Kidney epithelial cell (primary cell): ENCODE measurements at regions not wholly inside any gene's neighbourhood (a gene's known extent, or its start where the extent isn't known, plus 50 kb on each side); places are given as distances from the start of the nearest gene placed in this dataset.
"Not testable (repeated sequence)": the region's sequence is repeated elsewhere in the genome, so short reads cannot be mapped to it uniquely, and the experiment has no call there.

Source experiments
- DNase-seq: peaks from one replicate; pipeline ENCODE4 v3.0.0-alpha.2; 2010; ENCODE audit warnings: low read depth
- H3K27me3 ChIP-seq: 2 replicates; pipeline ENCODE4 v1.6.0; 2011; ENCODE audit warnings: low read length; ENCODE audit not compliant: control insufficient read depth, insufficient read depth
- H3K36me3 ChIP-seq: 2 replicates; pipeline ENCODE4 v1.5.1; 2011; ENCODE audit warnings: low read length; ENCODE audit not compliant: control insufficient read depth, insufficient read depth
- H3K4me3 ChIP-seq: 2 replicates; pipeline ENCODE4 v1.5.1; 2011; ENCODE audit warnings: low read depth, mild to moderate bottlenecking, control low read depth, low read length
- TF ChIP-seq, protein P1 (sequence below): IDR thresholded peaks from 2 replicates; pipeline ENCODE4 v1.5.1; 2011; ENCODE audit warnings: mild to moderate bottlenecking, moderate library complexity, low read length, control low read depth, inconsistent platforms; ENCODE audit not compliant: insufficient read depth, poor library complexity, severe bottlenecking

DNA sequence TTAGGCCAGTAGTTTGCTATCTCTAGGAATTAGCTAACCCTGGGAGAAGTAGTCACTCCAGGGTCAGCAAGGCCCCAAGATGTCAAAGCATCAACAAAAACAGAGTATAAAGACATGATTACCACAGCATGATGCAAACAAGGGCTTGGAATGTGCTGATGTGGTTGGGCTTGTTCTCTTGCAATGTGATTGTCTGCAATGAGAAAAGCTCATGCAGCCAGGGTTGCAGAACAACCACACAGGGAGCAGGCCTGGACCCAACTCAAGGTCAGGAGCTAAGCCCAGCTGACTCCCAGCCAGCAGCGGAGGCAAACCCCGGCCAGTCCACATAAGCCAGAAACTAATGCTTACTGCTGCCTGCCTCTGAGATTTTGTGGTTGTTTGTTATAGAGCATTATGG lies 132.4 kb upstream of the ZC3H12C start:
- no peak for DNase-seq
- Histone ChIP-seq H3K27me3 (no peaks in the 10 kb centered on the region), H3K4me3 (no peak overlapping the region), H3K36me3 (no peaks in the 10 kb centered on the region)
- TF ChIP-seq, protein P1, sequence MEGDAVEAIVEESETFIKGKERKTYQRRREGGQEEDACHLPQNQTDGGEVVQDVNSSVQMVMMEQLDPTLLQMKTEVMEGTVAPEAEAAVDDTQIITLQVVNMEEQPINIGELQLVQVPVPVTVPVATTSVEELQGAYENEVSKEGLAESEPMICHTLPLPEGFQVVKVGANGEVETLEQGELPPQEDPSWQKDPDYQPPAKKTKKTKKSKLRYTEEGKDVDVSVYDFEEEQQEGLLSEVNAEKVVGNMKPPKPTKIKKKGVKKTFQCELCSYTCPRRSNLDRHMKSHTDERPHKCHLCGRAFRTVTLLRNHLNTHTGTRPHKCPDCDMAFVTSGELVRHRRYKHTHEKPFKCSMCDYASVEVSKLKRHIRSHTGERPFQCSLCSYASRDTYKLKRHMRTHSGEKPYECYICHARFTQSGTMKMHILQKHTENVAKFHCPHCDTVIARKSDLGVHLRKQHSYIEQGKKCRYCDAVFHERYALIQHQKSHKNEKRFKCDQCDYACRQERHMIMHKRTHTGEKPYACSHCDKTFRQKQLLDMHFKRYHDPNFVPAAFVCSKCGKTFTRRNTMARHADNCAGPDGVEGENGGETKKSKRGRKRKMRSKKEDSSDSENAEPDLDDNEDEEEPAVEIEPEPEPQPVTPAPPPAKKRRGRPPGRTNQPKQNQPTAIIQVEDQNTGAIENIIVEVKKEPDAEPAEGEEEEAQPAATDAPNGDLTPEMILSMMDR, result no peak

DNA sequence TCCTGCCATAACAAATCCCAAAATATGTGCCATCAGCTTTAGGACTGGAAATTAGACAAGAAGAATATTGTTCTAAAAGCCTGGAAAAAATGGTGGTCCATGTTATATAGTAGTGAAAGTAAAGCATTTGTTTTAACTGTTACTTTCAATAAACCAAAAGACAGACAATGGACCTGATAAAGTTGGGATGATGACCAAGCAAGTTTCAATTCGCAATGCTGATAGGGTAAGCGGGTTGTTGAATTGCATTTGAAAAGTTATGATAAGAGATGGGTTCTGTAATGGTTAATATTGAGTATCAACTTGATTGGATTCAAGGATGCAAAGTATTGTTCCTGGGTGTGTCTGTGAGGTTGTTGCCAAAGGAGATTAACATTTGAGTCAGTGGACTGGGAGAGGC lies 131.9 kb upstream of the ZC3H12C start:
- TF ChIP-seq, protein P1, result no peak
- no peak overlapping the region for H3K4me3 ChIP-seq
- no peak for DNase-seq
- H3K36me3 ChIP-seq, result no peaks in the 10 kb centered on the region
- H3K27me3 ChIP-seq, result no peaks in the 10 kb centered on the region

DNA sequence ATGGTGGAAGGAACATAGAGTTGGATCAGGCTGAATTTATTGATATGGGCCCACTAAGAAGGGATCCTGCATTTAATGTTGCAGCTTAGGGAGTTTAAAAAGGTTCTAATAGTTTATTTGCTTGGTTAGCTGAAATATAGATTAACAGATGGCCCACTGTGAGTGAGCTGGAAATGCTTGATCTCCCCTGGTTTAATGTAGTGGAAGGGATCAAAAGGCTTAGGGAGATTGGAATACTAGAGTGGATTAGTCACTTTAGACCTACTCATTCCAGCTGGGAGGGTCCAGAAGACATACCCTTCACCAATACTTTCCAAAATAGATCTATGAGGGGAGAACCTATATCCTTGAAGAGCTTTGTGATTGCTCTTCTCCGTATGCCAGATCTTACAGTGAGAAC lies 130.1 kb upstream of the ZC3H12C start:
- Histone ChIP-seq H3K36me3 (no peaks in the 10 kb centered on the region), H3K27me3 (no peaks in the 10 kb centered on the region), H3K4me3 (no peak overlapping the region)
- TF ChIP-seq, protein P1, result no peak
- no peak for DNase-seq

DNA sequence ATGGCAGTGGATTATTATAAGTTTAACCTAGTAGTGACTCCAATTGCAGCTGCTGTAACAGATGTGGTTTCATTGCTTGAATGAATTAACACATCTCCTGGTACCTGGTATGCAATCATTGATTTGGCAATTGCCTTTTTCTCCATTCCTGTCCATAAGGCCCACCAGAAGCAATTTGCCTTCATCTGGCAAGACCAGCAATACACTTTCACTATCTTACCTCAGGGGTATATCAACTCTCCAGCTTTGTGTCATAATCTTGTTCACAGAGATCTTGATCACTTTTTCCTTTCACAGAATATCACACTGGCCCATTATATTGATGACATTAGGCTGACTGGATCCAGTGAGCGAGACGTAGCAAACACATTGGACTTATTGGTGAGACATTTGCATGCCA lies 128.7 kb upstream of the ZC3H12C start:
- Histone ChIP-seq H3K4me3 (no peak overlapping the region), H3K36me3 (no peaks in the 10 kb centered on the region), H3K27me3 (no peaks in the 10 kb centered on the region)
- TF ChIP-seq, protein P1, result no peak
- DNase-seq, result no peak

DNA sequence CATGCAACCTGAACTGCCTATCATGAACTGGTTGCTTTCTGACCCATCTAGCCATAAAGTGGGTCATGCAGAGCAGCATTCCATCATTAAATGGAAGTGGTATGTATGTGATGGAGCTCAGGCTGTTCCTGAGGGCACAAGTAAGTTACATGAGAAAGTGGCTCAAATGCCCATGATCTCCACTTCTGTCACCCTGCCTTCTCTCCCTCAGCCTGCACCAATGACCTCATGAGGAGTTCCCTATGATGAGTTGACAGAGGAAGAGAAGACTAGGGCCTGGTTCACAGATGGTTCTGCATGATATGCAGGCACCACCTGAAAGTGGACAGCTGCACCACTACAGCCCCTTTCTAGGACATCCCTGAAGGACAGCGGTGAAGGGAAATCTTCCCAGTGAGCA lies 127.7 kb upstream of the ZC3H12C start:
- not testable (repeated sequence) for DNase-seq, H3K4me3 ChIP-seq, H3K27me3 ChIP-seq, H3K36me3 ChIP-seq

DNA sequence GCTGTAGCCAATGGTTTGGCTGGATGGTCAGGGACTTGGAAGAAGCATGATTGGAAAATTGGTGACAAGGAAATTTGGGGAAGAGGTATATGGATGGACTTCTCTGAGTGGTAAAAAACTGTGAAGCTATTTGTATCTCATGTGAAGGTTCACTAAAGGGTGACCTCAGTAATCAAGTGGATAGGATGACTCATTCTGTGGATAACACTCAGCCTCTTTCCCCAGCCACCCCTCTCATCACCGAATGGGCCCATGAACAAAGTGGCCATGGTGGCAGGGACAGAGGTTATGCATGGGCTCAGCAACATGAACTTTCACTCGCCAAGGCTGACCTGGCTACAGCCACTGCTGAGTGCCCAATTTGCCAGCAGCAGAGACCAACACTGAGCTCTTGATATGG lies 127.3 kb upstream of the ZC3H12C start:
- not testable (repeated sequence) for H3K27me3 ChIP-seq, DNase-seq, H3K36me3 ChIP-seq, H3K4me3 ChIP-seq

DNA sequence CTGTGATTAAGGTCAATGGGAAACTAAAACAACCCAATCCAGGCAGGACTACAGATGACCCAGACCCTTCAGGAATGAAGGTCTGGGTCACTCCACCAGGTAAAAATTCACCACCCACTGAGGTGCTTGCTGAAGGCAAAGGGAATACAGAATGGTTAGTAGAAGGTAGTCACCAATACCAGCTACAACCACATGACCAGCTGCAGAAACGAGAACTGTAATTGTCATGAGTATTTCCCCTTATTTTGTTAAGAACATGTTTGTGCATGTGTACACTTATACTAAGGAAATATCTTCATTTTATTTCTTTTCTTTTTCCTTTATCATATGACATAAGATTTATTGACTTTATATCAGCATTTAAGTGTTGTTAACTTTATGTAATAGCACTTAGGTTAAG lies 126.1 kb upstream of the ZC3H12C start:
- not testable (repeated sequence) for H3K27me3 ChIP-seq, H3K4me3 ChIP-seq, H3K36me3 ChIP-seq, DNase-seq

DNA sequence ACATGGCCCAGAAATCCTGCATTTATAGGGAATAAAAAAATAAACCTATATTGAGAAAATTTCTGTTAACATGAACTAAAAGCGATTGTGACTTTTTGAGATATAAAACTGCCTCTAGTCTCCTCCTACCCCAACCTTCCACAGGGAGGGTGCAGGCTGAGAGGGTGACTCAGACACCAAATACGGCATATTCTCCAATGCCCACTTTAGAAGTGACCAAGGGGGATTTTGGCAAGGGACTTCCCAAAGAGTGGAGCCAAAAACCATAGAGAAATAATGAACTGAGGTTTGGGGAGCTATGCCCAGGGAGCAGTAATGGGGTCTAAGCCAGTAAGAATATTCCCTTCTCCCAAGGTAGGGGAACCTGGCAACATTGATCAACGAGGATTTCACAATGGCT lies 124.9 kb upstream of the ZC3H12C start:
- H3K4me3 ChIP-seq, result no peak overlapping the region
- DNase-seq, result no peak
- H3K27me3 ChIP-seq, result no peaks in the 10 kb centered on the region
- no peaks in the 10 kb centered on the region for H3K36me3 ChIP-seq
- TF ChIP-seq, protein P1, result no peak
